HG02642 (cell line): ENCODE measurements at regions not wholly inside any gene's neighbourhood (a gene's known extent, or its start where the extent isn't known, plus 50 kb on each side); places are given as distances from the start of the nearest gene placed in this dataset.
"Not testable (repeated sequence)": the region's sequence is repeated elsewhere in the genome, so short reads cannot be mapped to it uniquely, and the experiment has no call there.

ENCODE experiments used
- ATAC-seq: cut with Tn5 transposase; IDR thresholded peaks from one replicate; pipeline ENCODE4 v1.9.1; 2021; ENCODE audit warnings: mild to moderate bottlenecking; ENCODE audit not compliant: unreplicated experiment, poor library complexity

DNA sequence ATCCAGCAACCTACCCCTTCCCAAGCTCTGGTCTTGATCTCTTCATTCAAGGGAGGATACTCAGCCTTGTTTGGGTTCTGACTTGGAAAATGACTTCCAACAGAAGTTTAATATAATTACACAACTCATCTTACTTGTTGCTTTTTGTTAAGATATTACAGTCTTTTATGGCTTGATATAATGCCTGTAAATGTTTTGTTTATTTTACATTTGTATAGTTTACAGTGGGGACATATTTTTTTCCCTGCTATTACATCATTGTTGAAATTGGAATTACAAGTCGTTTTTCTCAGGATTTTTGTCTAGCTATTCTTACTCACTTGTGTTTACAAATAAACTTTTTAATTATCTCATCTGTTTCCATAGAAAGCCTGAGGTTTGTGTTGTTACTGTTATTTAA is 436.0 kb downstream of the CNTNAP4 start:
- no peak for ATAC-seq

- ATAC-seq = not testable (repeated sequence)
Measured at GRCh38 chr16:76716251-76716650, 439.1 kb downstream of the CNTNAP4 start.

DNA sequence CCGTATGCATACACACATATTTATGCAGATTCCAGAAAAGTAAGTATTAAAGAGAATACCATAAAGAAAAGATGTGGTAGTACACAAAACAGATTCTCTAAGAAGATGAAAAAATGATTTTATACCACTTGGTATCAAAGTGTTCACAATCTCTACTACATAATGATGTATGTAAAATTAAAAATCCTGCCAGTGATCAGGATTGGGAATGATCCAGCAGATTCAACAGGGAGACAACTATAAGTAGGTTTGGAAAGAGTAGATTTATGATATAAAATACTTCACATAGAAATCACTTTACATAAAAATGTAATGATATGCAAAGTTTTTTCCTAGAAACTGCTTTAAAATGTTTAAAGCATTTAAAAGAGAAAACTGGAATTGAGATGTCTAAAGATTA is 447.0 kb downstream of the CNTNAP4 start:
- no peak for ATAC-seq

DNA sequence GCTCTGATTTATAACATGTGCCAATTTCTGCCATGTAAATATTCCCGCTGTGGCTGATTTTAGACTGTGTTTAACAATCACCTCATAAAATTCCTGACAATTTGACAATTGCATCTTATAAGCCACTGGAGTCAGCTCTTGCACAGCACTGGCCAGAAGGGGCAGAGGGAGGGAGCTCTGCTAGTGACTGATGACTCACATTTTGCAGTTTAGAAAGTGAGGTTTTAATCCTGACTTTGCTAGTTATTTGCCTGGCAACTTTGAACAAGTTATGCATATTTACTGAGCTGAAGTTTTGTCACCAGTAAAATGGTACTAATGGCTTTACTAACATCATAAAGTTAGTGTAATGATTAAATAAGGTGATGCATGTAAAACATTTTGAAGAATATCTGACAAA is 452.3 kb downstream of the CNTNAP4 start:
- no peak for ATAC-seq

- ATAC-seq = no peak
Measured at GRCh38 chr16:76732894-76733293, 455.7 kb downstream of the CNTNAP4 start.

- no peak for ATAC-seq
Measured at GRCh38 chr16:76741623-76742022, 449.4 kb upstream of the MON1B start.

DNA sequence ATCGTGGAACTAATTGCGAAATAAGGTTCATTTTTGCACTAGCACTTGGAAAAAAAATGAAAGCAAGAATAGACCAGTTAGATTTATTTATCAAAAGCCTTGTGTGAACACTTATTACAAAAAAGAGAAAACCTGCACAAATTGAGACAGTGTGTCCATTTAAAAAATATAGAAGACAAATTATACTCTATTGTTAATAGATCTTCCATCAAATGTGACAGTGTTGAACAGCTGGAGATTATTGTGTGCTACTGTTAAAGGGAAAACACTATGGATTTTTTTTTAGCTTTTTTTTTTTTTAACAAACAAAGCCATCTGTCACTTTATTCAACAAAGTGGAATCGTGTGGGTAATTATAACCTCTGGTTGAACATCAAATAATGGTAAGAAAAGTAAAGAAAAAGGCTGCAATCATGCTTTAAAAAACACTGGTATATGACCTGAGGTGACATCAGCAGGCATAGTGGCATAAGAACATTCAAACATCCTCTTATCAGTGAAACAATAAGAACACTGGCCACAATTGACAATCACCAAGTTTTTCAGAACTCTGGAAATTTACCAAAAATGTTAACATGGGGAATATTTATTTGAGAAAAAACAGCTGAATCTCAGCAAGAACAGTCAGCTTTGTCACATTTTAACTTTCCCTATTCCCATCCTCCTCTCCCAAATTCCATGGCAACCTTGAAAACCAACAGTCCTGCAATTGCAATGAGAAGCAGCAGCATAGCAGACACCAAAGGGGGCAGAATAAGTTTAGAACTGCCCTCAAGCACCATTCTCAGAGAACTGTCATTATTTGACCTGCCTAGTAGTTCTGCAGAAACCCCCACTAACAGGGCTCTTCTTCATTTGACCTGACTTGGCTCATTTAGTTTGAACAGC is 442.3 kb upstream of the MON1B start:
- no peak for ATAC-seq

DNA sequence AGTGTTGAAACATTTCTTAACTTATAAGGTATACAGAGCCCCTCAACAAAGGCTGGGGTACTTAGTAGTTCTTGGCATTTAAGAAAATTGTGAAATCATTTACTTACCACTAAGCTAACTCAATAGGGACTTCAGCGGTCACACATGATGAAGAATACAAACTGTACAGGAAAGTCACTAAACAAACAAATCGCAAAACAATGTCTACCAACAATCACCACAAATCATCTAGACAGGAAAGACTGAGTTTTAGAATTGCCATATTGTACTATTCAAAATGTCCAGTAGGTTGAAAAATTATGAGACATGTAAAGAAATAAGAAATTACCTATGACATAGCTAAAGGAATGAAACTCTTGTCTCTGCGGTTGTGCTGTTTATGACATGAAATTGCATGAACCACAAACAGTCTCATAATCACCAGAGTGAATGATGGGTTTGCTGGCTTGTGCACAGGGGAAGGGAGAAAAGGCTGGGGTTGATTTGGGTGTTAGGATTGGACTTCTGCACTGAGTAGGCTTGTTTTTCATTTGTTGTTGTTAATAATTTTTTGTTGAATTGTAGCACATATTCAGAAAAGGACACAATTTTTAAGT is 441.1 kb upstream of the MON1B start:
- ATAC-seq = no peak

DNA sequence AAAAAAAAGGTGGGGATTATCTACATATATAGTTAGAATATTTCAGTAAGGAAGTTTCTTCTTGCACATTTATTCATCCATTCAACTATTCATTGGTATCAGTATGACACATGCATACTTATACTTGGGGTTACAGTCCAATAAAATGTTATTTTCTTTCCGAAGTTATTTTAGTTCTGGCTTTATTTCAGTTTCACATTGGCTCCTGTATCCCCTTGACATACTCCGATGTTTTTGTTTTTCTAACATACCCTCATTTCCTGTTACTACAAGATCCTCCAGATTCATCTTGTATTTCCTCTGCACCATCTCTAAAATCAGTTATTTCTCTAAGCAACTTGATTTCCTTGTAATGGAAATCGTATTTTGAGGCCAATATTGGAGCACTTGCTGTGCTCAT is 435.5 kb upstream of the MON1B start:
- no peak for ATAC-seq

DNA sequence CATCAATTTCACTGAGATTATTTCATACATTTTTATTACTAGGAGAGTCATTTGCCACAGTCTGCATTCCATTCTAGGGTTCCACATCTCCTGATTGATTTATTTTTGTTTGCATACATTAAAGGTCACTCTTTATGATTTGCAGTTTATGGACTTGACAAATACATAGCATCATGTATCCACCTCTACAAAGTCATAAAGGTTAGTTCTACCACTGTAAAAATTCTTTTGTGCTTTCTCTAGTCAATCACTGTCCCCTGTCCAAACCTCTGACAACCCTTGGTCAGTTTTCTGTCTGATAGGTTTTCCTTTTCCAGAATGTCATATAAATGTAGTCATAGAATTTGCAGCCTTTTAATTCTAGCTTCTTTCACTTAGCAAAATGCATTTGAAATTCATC is 434.6 kb upstream of the MON1B start:
- ATAC-seq = no peak

- ATAC-seq = no peak
Measured at GRCh38 chr16:76756951-76757350, 434.0 kb upstream of the MON1B start.

- no peak for ATAC-seq
Measured at GRCh38 chr16:76766538-76766937, 424.5 kb upstream of the MON1B start.

DNA sequence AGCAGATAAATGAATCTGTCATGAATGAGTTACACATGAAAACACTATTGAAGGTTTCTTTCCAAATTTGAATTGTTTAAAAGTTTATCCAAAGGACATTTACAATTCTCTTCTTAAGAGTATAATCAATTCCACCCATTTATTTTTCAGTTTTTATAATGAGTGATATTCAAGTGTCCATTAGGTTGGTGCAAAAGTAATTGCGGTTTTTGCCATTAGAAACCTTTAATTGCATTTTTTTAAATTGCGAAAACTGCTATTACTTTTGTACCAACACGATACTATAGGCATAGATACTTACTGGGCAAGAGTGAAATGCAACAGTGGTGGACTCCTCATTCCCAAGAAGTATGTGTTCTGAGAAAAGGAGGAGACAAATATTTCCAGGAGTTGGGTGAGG is 422.7 kb upstream of the MON1B start:
- ATAC-seq = no peak

- ATAC-seq = no peak
Measured at GRCh38 chr16:76768948-76769347, 422.0 kb upstream of the MON1B start.

DNA sequence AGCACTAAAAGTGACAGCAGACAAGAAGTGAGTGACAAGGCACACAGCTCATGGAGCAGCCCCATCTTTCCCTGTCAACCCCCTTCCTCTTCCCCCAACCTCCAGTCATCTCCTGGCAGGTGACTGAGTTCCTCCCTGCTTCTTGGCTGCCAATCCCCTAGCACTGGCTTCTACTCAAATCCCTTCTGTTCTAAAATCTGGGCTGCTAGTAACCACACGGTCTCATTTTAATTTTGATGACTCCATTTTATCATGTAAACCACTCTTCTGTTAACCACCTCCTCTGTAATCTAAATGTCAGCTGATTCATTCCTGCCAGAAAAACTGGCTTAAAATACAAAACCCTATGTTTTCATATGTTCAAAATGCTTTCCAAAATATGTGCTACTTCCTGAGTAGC is 419.8 kb upstream of the MON1B start:
- no peak for ATAC-seq

DNA sequence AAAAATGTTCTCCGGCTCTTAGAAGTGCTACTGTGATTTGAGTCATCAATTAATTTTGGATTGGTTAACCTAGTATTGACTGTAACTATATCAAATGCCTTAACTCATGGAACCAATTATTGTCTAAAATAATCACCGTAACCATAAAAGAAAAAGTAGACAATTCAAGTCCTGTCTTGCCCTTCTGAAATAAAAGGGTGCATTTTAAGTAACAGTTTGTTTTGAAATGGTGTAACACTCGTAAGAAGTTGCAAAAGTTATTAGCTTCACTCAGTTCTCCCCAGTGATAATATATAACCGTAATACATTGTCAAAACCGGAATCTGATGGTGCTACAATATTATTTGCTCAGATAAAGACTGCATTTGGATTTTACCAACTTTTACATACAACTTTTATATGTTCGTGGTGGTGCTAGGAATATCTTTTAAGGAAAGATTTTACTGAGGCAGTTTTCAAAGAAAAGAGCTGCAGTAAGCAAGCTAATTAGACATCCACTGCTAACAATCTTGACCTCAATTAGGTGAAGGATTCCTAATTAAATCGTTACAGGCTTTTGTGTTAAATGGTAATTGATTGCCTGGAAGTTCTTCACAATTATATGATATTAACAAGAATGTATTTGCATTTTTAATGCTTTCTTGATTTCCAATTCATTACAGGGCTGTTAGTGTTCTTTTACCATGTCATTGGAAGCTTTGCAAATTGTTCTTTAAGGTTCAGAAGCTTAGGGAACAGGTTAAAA is 413.1 kb upstream of the MON1B start:
- ATAC-seq = no peak

DNA sequence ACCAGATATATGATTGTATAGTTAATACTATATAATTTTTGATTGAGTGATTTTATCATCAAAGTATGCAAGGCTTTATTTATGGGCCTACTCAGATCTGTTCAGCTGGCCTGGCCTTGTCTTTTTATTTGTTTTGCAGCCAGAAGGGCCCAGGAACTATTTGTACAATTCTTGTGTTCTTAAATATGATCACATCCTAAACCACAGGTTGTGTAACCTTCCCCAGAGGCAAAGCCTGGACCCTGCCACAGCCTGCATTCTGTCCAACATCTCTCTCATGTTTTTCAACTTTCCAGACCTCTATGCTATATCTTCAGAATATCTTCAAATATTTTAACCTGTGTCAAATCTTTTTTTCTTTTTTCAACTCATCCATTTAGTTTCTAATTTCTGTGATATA is 410.4 kb upstream of the MON1B start:
- ATAC-seq = no peak

- no peak for ATAC-seq
Measured at GRCh38 chr16:76784530-76784929, 406.5 kb upstream of the MON1B start.

DNA sequence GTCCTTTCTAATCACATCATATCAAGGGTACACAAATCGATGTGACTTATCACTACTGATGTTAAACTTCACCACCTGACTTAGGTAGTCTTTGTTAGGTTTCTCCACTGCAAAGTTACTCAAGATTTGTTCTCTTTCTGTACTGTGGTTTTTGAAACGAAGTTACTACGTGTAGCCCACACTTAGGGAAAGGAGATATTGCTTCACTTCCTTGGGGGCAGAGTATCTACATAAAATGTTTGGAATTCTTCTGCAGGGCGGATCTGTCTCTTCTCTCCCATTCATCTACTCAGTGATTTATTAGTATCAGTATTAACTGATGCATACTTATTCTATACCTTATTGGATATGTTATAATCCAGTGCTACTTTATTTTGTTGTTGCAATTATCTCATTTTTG is 403.6 kb upstream of the MON1B start:
- no peak for ATAC-seq

- no peak for ATAC-seq
Measured at GRCh38 chr16:76791151-76791550, 399.8 kb upstream of the MON1B start.

GRCh38 chr16:76796416-76796815 is 394.6 kb upstream of the MON1B start:
- ATAC-seq = no peak
